ENCODE measurements at regions not wholly inside any gene's neighbourhood (a gene's known extent, or its start where the extent isn't known, plus 50 kb on each side); places are given as distances from the start of the nearest gene placed in this dataset.

GRCh38 chr18:22006458-22006857 is 162.9 kb upstream of the GATA6 start:
- TF ChIP-seq, protein P1, sequence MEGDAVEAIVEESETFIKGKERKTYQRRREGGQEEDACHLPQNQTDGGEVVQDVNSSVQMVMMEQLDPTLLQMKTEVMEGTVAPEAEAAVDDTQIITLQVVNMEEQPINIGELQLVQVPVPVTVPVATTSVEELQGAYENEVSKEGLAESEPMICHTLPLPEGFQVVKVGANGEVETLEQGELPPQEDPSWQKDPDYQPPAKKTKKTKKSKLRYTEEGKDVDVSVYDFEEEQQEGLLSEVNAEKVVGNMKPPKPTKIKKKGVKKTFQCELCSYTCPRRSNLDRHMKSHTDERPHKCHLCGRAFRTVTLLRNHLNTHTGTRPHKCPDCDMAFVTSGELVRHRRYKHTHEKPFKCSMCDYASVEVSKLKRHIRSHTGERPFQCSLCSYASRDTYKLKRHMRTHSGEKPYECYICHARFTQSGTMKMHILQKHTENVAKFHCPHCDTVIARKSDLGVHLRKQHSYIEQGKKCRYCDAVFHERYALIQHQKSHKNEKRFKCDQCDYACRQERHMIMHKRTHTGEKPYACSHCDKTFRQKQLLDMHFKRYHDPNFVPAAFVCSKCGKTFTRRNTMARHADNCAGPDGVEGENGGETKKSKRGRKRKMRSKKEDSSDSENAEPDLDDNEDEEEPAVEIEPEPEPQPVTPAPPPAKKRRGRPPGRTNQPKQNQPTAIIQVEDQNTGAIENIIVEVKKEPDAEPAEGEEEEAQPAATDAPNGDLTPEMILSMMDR (conservative IDR thresholded peaks at IDR 0.05; ENCODE audit: low read depth, low read length) = no peak
- no peak overlapping the region for H3K4me3 ChIP-seq (ENCODE audit: low read length)
- no peak for DNase-seq (ENCODE audit: low read depth)

DNA sequence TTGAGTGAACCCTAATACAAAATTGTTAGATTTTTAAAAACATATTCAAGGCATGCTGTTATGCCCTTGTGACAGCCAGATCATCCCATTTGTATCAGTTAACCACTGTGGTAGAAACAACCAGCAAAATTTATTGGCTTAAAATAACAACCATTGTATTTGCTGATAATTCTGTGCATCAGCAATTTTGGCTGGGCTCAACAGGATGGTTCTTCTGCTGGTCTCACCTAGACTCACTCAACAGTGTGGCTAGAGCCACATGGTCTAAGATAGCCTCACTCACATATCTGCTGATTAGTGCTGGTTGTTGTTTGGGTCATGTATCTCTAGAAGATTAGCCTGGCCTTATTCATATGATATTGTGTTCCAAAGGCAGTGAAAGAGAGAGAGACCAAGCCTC is 160.1 kb upstream of the GATA6 start:
- DNase-seq (ENCODE audit: low read depth) = no peak
- TF ChIP-seq, protein P1 (conservative IDR thresholded peaks at IDR 0.05; ENCODE audit: low read depth, low read length) = no peak
- H3K4me3 ChIP-seq (ENCODE audit: low read length) = no peak overlapping the region

DNA sequence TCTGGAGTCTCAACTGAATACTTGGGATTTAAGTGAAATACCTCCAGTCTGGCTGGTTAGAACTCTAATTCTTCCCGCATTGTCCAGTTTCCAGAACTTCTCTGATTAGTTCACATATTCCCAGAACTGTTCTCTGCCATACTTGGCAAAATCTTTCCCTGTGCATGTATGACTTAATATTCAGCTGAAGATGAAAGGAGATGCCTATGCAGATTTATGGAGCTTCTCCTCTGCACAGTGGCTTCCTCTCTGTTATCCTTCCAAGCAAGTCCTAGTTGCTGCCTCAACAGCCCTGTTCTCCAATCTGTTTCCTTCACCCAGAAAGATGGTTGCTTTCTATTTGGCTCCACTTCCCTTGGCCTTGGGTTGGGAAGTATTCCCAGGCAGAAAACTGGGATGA is 155.4 kb upstream of the GATA6 start:
- DNase-seq (ENCODE audit: low read depth) = no peak
- TF ChIP-seq, protein P1 (conservative IDR thresholded peaks at IDR 0.05; ENCODE audit: low read depth, low read length) = no peak
- no peak overlapping the region for H3K4me3 ChIP-seq (ENCODE audit: low read length)

GRCh38 chr18:22015156-22015555 is 154.2 kb upstream of the GATA6 start:
- TF ChIP-seq, protein P1 (conservative IDR thresholded peaks at IDR 0.05; ENCODE audit: low read depth, low read length) = no peak
- no peak overlapping the region for H3K4me3 ChIP-seq (ENCODE audit: low read length)
- no peak for DNase-seq (ENCODE audit: low read depth)

DNA sequence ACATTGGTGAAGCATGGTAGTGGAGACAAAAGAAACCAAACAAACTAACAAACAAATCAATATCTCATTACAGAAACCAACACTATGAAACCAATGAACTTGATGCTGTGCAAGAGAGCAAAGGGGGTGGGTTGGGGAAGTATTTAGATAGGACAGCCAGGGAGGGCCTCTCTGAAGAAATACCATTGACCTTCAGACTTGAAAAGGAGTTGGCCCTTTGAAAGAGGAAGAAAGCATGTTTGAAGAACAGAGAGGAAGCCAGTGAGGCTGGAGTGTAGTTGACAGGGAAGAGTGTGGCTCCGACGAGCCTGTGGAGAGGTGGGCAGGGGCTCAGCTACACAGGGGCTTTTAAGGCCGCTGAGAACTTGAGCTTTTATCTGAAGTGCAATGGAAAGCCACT is 151.0 kb upstream of the GATA6 start:
- no peak for DNase-seq (ENCODE audit: low read depth)
- TF ChIP-seq, protein P1 (conservative IDR thresholded peaks at IDR 0.05; ENCODE audit: low read depth, low read length) = no peak
- no peak overlapping the region for H3K4me3 ChIP-seq (ENCODE audit: low read length)

- no peak overlapping the region for H3K4me3 ChIP-seq (ENCODE audit: low read length)
- TF ChIP-seq, protein P1 (conservative IDR thresholded peaks at IDR 0.05; ENCODE audit: low read depth, low read length) = no peak
- DNase-seq (ENCODE audit: low read depth) = no peak
Observed at GRCh38 chr18:22019193-22019592, 150.2 kb upstream of the GATA6 start.

DNA sequence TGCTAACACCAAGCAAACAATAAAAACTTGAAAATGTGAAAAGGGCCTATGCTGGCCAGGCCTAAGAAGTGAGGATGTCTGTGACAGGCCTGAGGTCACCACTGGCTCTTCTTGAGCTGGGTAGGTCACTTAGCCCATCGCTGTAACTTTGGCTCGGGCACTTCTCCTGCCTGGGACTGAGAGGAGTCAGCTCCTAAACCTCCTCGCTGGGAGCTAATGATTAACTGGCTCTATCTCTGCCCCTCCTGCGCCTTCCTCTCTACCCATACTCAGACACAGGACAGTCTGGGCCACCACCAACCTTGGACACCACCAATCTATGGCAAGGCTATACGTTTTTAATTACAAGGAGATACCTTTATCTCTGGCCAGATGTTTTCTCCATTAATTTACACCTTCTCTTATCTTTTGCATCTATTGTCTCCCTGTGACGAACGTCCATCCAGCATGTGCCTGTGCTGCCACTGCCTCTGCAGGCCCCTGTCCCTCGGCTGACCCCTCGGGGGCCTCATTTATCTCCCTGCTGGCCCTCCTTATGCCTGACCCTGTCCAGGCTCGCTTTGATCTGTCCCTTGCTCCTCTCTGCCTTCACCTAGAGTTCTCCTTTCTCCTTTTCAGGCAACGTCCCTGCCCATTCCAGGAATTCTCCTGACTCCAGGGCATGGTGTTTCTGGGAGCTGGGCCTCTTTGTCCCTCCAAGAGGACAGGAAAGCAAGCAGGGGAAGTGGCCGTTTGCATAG is 149.1 kb upstream of the GATA6 start:
- H3K4me3 ChIP-seq (ENCODE audit: low read length) = no peak overlapping the region
- DNase-seq (ENCODE audit: low read depth) = no peak
- TF ChIP-seq, protein P1 (conservative IDR thresholded peaks at IDR 0.05; ENCODE audit: low read depth, low read length) = no peak
